ENCODE measurements at regions not wholly inside any gene's neighbourhood (a gene's known extent, or its start where the extent isn't known, plus 50 kb on each side); places are given as distances from the start of the nearest gene placed in this dataset.

DNA sequence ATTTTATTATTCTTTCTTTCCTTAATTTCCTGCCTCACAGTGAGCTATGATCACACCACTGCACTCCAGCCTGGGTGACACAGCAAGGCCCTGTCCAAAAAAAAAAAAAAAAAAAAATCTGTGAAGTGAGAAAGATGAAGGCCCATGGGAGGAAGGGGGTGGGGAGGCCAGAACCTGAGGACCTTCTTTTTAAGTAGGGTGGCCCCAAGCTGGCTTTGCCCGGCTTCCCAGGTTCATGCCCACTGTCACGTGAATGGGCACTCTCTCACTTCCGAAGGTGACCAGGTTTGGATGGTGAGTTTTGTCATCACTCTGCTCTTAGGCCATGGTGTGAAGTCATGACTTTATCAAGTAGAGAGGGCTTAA is 82.3 kb downstream of the TNFAIP2 start:
- peaks cover 0 to 30% (median 16%) of the 10 kb centered on the region in 4 experiments; a peak in 5 of 7 replicates for H3K27me3 ChIP-seq (replicated peaks in 1 of 4; ENCODE audit: control insufficient read depth in 3 of 4, extremely low read depth in 1 of 4, insufficient read depth in 3 of 4, low read length in 3 of 4)
- H3K23ac ChIP-seq (ENCODE audit: insufficient read length), result no peak overlapping the region
- peaks cover 19 to 22% of the 10 kb centered on the region in 2 experiments for H3K9me3 ChIP-seq (ENCODE audit: insufficient read depth in 2 of 2, low read depth in 1 of 2, low read length in 1 of 2)
- no peak overlapping the region for H3K4ac ChIP-seq (replicated peaks; ENCODE audit: insufficient read length, low read depth, low read length)
- no peak overlapping the region for H3K4me2 ChIP-seq (ENCODE audit: insufficient read depth in 1 of 2, low read depth in 2 of 2, low read length in 2 of 2)
- TF ChIP-seq RNF2 (IDR thresholded peaks at IDR 0.05; ENCODE audit: borderline replicate concordance, low read depth, low read length, missing control alignments, poor library complexity, severe bottlenecking) (no peak), NANOG (IDR thresholded peaks at IDR 0.05; ENCODE audit: insufficient read depth, low read depth, low read length, poor library complexity, severe bottlenecking) (no peak), POLR2AphosphoS5 (IDR thresholded peaks at IDR 0.05; ENCODE audit: low read depth, low read length) (no peak), RFX5 (IDR thresholded peaks at IDR 0.05; ENCODE audit: borderline replicate concordance, low read depth, low read length) (no peak), EGR1 (IDR thresholded peaks at IDR 0.05; ENCODE audit: borderline replicate concordance, low read depth, low read length) (no peak), CTBP2 (IDR thresholded peaks at IDR 0.05; ENCODE audit: borderline replicate concordance, insufficient read depth, insufficient read length, low read length) (no peak), EZH2 (IDR thresholded peaks at IDR 0.05; ENCODE audit: low read depth, low read length, severe bottlenecking) (no peak), CREB1 (IDR thresholded peaks at IDR 0.05) (no peak)
- H4K91ac ChIP-seq (replicated peaks; ENCODE audit: insufficient read length, low read length), result no peak overlapping the region
- H2BK120ac ChIP-seq (replicated peaks; ENCODE audit: low read depth, low read length), result no peak overlapping the region
- H3K56ac ChIP-seq (replicated peaks; ENCODE audit: insufficient read length, low read depth, low read length), result no peak overlapping the region
- no peak overlapping the region for H2BK12ac ChIP-seq (ENCODE audit: low read depth, low read length)
- WGBS, 2 experiments (ENCODE audit: extremely low coverage in 1 of 2, insufficient coverage in 1 of 2, insufficient read length in 1 of 2, insufficient replicate concordance in 2 of 2, low coverage in 1 of 2, low lambda C conversion rate in 2 of 2, missing lambda C conversion rate in 1 of 2), result 94% methylated on average over 3 of the region's 3 CpGs; no CpG with 5 or more reads in 1 of the 2 experiments
- H3K9ac ChIP-seq (replicated peaks in 1 of 4; ENCODE audit: extremely low read depth in 1 of 4, low read depth in 3 of 4, low read length in 3 of 4), result no peak overlapping the region
- H2AFZ ChIP-seq (ENCODE audit: low read length), result no peak overlapping the region
- H4K5ac ChIP-seq (ENCODE audit: insufficient read length, low read depth, low read length), result no peak overlapping the region
- DNase-seq (ENCODE audit: low read depth in 1 of 2, low spot score in 2 of 2) (no peak), FAIRE-seq (no peak)
- peaks cover 7% of the 10 kb centered on the region; the same call in 1 of the 2 replicates for H3K23me2 ChIP-seq (ENCODE audit: low read depth, low read length)
- no peak overlapping the region for H3K14ac ChIP-seq (ENCODE audit: insufficient read length)
- no peaks in the 10 kb centered on the region for H3K79me1 ChIP-seq (ENCODE audit: low read depth, low read length)
- H4K8ac ChIP-seq (ENCODE audit: extremely low read depth, insufficient read depth, low read length), result no peak overlapping the region
- no peak overlapping the region for H3K27ac ChIP-seq (ENCODE audit: low read depth, low read length)
- H3K36me3 ChIP-seq (ENCODE audit: control insufficient read depth in 2 of 4, insufficient read depth in 4 of 4, low read length in 3 of 4), result 0 out of 8 replicates have a peak, but pooled peaks cover 0 to 2% (median 0%) of the 10 kb centered on the region in 4 experiments
- POLR2A ChIA-PET (ENCODE audit: partially characterized antibody), result interaction anchor here (0.6 kb wide), 1 partner anchor 1843 kb away, joined by 4 read pairs; no protein-coding TSS in a partner anchor
- no peak overlapping the region for H2AK5ac ChIP-seq (ENCODE audit: low read depth, low read length)
- H2BK20ac ChIP-seq (ENCODE audit: low read length), result no peak overlapping the region
- no peak overlapping the region for H2BK15ac ChIP-seq (ENCODE audit: low read length)
- no peaks in the 10 kb centered on the region for H4K20me1 ChIP-seq (replicated peaks in 1 of 2; ENCODE audit: control insufficient read depth in 1 of 2, insufficient read depth in 2 of 2, low read length in 2 of 2)
- no peak overlapping the region for H3K18ac ChIP-seq (ENCODE audit: extremely low read depth, low read length)
- CTCF ChIA-PET (ENCODE audit: partially characterized antibody), result interaction anchor here (0.6 to 1.7 kb wide), 5 partner anchors 11 to 100 kb away, joined by 4 to 5 read pairs (median 4); no protein-coding TSS in a partner anchor
- peaks cover 0 to 7% (median 0%) of the 10 kb centered on the region in 4 experiments; a peak in 3 of 7 replicates for H3K4me1 ChIP-seq (replicated peaks in 1 of 4; ENCODE audit: control insufficient read depth in 3 of 4, insufficient read depth in 4 of 4, low read length in 3 of 4)
- H3K4me3 ChIP-seq (ENCODE audit: extremely low read depth in 1 of 4, insufficient read depth in 2 of 4, low read depth in 3 of 4, low read length in 4 of 4), result no peak overlapping the region
- H3K79me2 ChIP-seq (ENCODE audit: control insufficient read depth in 1 of 2, insufficient read depth in 2 of 2, low read length in 2 of 2), result no peaks in the 10 kb centered on the region
- H2BK5ac ChIP-seq (ENCODE audit: low read depth, low read length), result no peak overlapping the region
